ENCODE measurements at regions not wholly inside any gene's neighbourhood (a gene's known extent, or its start where the extent isn't known, plus 50 kb on each side); places are given as distances from the start of the nearest gene placed in this dataset.

- Histone ChIP-seq H3K18ac (ENCODE audit: insufficient read length, low read depth, low read length) (no peak overlapping the region), H3K27me3 (ENCODE audit: insufficient read depth, low read length) (no peaks in the 10 kb centered on the region), H2AFZ (ENCODE audit: low read length) (no peak overlapping the region), H2BK12ac (ENCODE audit: insufficient read length, low read depth, low read length) (no peak overlapping the region), H3K14ac (ENCODE audit: insufficient read depth, low read length) (no peak overlapping the region), H3K79me1 (ENCODE audit: insufficient read depth, low read depth, low read length, poor library complexity, severe bottlenecking) (no peaks in the 10 kb centered on the region), H4K8ac (replicated peaks; ENCODE audit: insufficient read length, low read depth, low read length) (no peak overlapping the region), H4K91ac (ENCODE audit: insufficient read length, low read depth, low read length) (no peak overlapping the region), H3K4ac (ENCODE audit: low read depth, low read length) (no peak overlapping the region), H3K9me3 (ENCODE audit: control insufficient read depth, low read depth, low read length) (no peaks in the 10 kb centered on the region), H3K23ac (ENCODE audit: insufficient read length, low read depth, low read length) (no peak overlapping the region), H3K9ac (ENCODE audit: extremely low read depth, insufficient read length, low read length) (no peak overlapping the region), H3K56ac (ENCODE audit: insufficient read length, low read depth, low read length) (no peak overlapping the region), H3K79me2 (ENCODE audit: insufficient read depth, low read length) (no peaks in the 10 kb centered on the region), H3K27ac (ENCODE audit: insufficient read length, low read depth, low read length) (no peak overlapping the region), H3K4me1 (ENCODE audit: insufficient read depth, low read length) (peaks cover 3% of the 10 kb centered on the region), H2AK5ac (ENCODE audit: insufficient read length, low read length) (no peak overlapping the region), H2BK20ac (ENCODE audit: low read depth, low read length, poor library complexity, severe bottlenecking) (no peak overlapping the region), H3T11ph (ENCODE audit: low read length) (no peak overlapping the region), H4K20me1 (ENCODE audit: control insufficient read depth, insufficient read depth, insufficient read length) (no peaks in the 10 kb centered on the region), H2BK120ac (ENCODE audit: low read depth, low read length, poor library complexity, severe bottlenecking) (no peak overlapping the region), H3K4me2 (ENCODE audit: insufficient read depth, insufficient read length, low read length) (no peak overlapping the region), H2BK15ac (ENCODE audit: low read depth, low read length) (no peak overlapping the region), H3K23me2 (ENCODE audit: insufficient read length, low read depth, low read length, poor library complexity, severe bottlenecking) (no peaks in the 10 kb centered on the region), H4K5ac (ENCODE audit: insufficient read length, low read depth, low read length) (no peak overlapping the region), H2BK5ac (ENCODE audit: insufficient read length, low read length) (no peak overlapping the region)
- H3K4me1 Mint-ChIP-seq: peaks cover 19 to 26% of the 10 kb centered on the region in 2 experiments
- H3K27me3 Mint-ChIP-seq (ENCODE audit: low read depth): no peaks in the 10 kb centered on the region
- no CpG with 5 or more reads among the region's 8 CpGs for WGBS (ENCODE audit: extremely low coverage, insufficient read length, low lambda C conversion rate)
- H3K36me3 Mint-ChIP-seq (ENCODE audit: insufficient read depth in 1 of 3, low read depth in 3 of 3): peaks cover 0 to 3% (median 0%) of the 10 kb centered on the region in 3 experiments; a peak in 4 of 7 replicates
- H3K9me3 Mint-ChIP-seq: no peaks in the 10 kb centered on the region; a peak in 2 of 5 replicates
- DNase-seq: no peak
- no peak overlapping the region; a peak in 1 of 5 replicates for H3K4me3 Mint-ChIP-seq
- peak overlapping the region; percentile 76 to 97 (median 83); a peak in 6 of 7 replicates for H3K27ac Mint-ChIP-seq
- TF ChIP-seq CTCF (conservative IDR thresholded peaks at IDR 0.05): no peak
Measured at GRCh38 chr13:34777089-34777913, 164.8 kb upstream of the NBEA start.

Measured in H9 (cell line).